ENCODE measurements at regions not wholly inside any gene's neighbourhood (a gene's known extent, or its start where the extent isn't known, plus 50 kb on each side); places are given as distances from the start of the nearest gene placed in this dataset.

GRCh38 chr1:192099328-192099727, 58.9 kb upstream of the RGS18 start:
- no peak for ATAC-seq
- H3K4me3 ChIP-seq = no peak overlapping the region
- intact Hi-C loops (cut with DNase I) = no loop called here
- DNase-seq = no peak
- no peak overlapping the region for H3K27ac ChIP-seq
- H3K9me3 ChIP-seq = no peaks in the 10 kb centered on the region
- H3K27me3 ChIP-seq = no peaks in the 10 kb centered on the region
- TF ChIP-seq CTCF (IDR thresholded peaks at IDR 0.05) = no peak
- no peaks in the 10 kb centered on the region for H3K36me3 ChIP-seq
- no peaks in the 10 kb centered on the region for H3K4me1 ChIP-seq

GRCh38 chr1:192100686-192101468, 57.4 kb upstream of the RGS18 start:
- no peak for ATAC-seq

GRCh38 chr1:192104128-192104527, 54.1 kb upstream of the RGS18 start:
- ATAC-seq (no peak), DNase-seq (no peak)
- Histone ChIP-seq H3K36me3 (no peaks in the 10 kb centered on the region), H3K27me3 (no peaks in the 10 kb centered on the region), H3K4me1 (no peaks in the 10 kb centered on the region), H3K9me3 (no peaks in the 10 kb centered on the region), H3K27ac (no peak overlapping the region), H3K4me3 (no peak overlapping the region)
- intact Hi-C loops (cut with DNase I) = no loop called here
- no peak for TF ChIP-seq CTCF (IDR thresholded peaks at IDR 0.05)

More at GRCh38 chr1:192100686-192101468, 57.4 kb upstream of the RGS18 start:
- TF ChIP-seq CTCF (IDR thresholded peaks at IDR 0.05) = no peak
- no peaks in the 10 kb centered on the region for H3K36me3 ChIP-seq
- H3K4me1 ChIP-seq = no peaks in the 10 kb centered on the region
- H3K4me3 ChIP-seq = no peak overlapping the region
- no peak for DNase-seq
- H3K27me3 ChIP-seq = no peaks in the 10 kb centered on the region
- H3K9me3 ChIP-seq = no peaks in the 10 kb centered on the region
- no peak overlapping the region for H3K27ac ChIP-seq
- intact Hi-C loops (cut with DNase I) = no loop called here

GRCh38 chr1:192104852-192105251, 53.4 kb upstream of the RGS18 start:
- DNase-seq (no peak), ATAC-seq (no peak)
- intact Hi-C loops (cut with DNase I) = no loop called here

GRCh38 chr1:192108161-192108560, 50.1 kb upstream of the RGS18 start:
- Histone ChIP-seq H3K27ac (no peak overlapping the region), H3K9me3 (no peaks in the 10 kb centered on the region), H3K4me3 (no peak overlapping the region), H3K4me1 (no peaks in the 10 kb centered on the region), H3K36me3 (no peaks in the 10 kb centered on the region), H3K27me3 (no peaks in the 10 kb centered on the region)
- intact Hi-C loops (cut with DNase I) = no loop called here
- ATAC-seq (no peak), DNase-seq (no peak)
- TF ChIP-seq CTCF (IDR thresholded peaks at IDR 0.05) = no peak

More at GRCh38 chr1:192104852-192105251, 53.4 kb upstream of the RGS18 start:
- Histone ChIP-seq H3K36me3 (no peaks in the 10 kb centered on the region), H3K27me3 (no peaks in the 10 kb centered on the region), H3K4me1 (no peaks in the 10 kb centered on the region), H3K9me3 (no peaks in the 10 kb centered on the region), H3K27ac (no peak overlapping the region), H3K4me3 (no peak overlapping the region)
- TF ChIP-seq CTCF (IDR thresholded peaks at IDR 0.05) = no peak
